NCI-H2081 (cell line): ENCODE measurements at regions not wholly inside any gene's neighbourhood (a gene's known extent, or its start where the extent isn't known, plus 50 kb on each side); places are given as distances from the start of the nearest gene placed in this dataset.
A peak's percentile ranks its signal among the peaks of the same experiment; 100 is the strongest.

Source experiments
- DNase-seq, 2 experiments: peaks; one replicate each; lab custom pipeline; 2025; lab: John Stamatoyannopoulos, UW

DNA sequence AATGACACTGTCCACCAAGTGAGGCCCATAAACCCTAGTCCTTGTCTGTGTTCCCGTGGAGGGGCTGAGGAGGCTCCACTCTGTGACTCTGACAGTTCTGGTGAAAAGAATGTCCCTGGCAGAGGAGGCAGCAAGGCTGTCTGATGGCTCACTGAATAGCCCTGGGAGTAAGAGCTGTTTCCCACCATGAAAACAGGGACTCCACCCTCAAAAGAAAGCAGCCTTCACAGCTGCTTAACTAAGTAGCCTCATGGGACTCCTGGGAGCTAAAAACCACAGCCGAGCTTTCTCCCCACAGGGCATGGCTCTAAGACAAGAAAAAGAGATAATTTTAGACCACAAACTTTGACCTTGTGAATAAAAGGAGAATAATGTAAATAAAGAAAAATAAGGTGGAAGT is 135.1 kb upstream of the FRY start:
- DNase-seq, result no peak

DNA sequence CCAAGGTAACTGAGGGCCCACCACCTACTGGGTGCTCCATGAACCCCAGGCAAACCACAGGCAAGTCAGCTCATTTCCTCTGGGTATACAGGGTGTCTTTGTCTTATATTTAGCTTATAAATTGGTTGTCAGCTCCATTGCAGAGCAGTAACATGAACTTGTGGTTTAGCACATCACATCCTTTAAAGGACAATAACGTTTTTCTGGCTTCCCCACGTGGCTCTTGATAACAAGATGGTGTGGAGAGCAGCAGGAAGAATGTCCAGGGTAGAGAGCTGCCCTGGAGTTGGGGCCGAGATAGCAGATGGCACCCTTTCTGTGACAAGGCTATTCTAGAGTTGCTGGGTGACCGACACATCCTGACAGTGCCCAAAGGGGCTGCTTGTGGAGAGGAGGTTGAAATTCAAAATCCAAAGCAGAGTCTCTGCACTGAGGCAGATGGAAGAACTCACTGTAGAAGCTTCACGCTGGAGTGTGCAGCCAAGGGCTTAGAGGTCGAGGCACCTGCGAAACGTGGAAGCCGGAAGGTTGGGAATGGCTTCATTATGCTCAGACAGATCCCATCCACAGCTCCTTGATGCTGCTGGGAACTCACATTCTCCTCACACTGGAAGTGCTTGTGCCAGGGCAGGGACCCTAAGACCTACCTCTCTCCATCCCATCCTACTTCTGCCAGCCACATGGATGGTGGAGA is 133.0 kb upstream of the FRY start:
- no peak for DNase-seq

DNA sequence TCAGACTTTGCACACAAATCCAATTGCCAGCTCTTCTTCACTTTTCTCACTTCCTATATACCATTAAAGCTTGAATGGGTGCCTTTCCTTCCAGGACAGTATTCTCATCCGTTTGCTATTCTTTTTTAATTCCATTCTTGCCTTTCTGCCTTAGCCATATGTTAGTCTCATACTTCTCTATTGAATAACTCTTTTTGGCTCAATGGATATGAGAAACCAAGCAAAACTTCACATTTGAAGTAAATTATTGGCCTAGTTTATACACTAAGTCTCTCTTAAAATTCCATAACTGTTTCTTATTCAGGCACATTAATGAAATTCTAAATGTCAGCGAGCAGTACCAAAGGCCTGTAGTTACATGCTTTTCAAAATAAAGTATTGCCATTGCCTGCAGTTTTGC is 129.6 kb upstream of the FRY start:
- no peak for DNase-seq

DNA sequence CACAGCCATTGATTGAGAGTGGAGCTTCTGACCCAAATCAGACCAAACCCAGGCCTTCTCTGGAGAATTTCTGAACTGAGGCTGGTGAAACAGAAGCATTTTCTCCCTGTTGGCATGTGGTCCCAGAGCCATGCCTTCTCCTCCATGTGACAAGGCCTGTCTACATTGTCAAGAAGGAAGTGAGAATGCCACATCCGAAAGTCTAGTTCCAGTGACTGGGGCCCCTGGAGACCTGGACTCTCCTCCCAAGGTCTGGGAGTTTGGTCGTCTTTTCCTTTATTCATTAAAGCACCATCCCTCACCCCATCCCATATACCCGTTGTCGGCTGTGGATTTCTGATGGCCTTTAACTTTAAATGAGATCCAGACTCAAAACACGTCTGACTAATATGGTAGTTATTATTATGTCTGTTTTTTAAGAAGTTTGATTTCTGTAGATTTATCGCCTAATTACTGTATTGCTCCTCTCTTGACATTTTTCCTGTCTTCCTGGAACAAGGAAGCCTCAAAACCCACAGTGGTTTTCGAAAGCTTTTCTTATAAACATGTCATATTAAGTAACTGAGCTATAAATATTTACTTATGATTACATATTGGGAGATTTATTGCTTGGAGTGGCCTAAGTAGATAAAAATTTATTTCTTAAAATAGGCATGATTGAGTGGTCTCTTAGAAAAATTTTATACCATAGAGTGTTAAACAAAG is 128.3 kb upstream of the FRY start:
- DNase-seq, result no peak

DNA sequence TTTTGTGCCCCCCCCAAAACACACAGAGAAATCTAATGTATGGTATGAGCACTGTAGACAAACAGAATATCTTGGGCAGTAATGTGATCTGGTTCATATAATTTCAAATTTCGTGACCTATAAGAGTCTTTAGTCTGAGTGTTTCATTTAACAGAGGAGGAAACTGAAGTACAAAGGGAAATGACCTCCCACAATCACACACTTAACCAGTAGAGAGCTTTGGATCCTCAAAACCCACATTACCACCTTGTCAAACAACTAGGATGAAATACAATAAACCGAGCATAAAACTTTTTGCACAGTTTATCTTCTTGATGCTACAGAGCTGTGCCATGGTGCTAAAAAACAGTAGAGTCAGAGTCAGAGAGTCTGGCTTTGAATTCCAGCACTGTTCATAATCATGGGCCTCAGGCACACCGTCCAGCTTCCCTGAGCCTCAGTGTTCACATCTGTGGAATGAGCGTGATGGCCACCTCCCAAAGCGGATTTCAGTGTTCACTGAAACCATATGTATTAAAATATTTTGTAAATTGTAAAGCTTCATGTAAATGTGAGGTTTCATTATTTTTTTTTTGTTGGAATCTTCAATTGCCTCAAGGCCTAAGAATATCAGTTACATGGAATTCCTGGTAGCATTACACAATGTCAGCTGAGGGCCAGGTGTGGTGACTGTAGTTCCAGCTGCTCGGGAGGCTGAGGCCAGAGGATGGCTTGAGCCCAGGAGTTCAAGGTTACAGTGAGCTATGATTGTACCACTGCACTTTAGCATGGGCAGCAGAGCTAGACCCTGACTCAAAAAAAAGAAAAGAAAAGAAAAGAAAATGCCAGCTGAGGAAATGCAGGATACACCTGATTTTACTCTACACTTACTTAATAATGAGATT is 126.4 kb upstream of the FRY start:
- no peak for DNase-seq

DNA sequence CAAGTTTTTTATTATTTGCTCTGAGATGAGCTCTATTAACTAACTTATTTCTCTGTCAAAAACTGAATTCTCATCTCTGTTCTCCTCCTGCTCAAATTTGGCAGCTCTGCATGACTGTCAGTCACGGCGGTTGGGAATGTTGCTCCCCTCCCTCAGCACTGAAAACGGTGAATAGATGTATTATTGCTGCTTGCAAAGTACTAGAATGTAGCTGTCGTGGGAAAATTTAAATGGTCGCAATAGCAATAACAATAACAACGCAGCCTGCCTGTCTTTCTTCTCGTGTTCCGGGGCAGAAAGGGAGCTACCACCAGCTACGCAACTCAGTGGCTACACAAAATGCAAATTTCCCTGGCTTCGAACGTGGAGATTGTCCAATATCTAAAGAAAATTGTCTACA is 125.6 kb upstream of the FRY start:
- DNase-seq, result no peak

DNA sequence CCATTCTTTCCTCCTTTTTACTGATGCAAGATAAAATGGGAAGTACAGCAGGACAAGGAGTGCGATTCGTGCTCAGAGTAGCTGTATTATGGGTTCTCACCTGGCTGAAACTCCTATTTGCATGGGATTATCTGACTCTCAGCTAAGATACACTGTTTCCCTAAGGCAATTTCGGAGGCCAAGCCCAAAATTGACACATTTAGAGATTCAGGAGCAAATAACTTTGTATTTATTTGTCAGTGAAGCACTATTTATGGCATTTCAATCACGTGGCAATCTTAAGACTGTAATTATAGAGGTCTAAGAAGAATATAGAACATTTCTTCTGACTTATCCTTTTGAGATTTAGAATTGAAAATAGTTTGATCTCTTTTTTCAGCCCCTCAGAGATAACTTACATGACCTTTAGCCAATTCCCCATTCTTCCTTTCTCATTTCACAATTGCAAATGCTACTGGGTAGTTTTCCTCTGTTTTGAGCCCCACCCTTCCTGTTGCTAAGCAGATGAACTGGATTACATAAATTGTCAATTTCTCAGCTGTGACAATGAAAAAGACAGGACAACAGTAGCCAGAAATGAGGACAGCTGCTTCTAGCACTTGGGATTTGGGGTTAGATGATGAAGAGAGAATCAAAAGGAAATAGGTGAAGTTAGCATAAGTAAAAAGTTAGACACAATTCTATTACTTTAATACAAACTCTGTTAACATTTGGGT is 122.7 kb upstream of the FRY start:
- peak in 1 of 2 experiments; percentile 29 for DNase-seq

DNA sequence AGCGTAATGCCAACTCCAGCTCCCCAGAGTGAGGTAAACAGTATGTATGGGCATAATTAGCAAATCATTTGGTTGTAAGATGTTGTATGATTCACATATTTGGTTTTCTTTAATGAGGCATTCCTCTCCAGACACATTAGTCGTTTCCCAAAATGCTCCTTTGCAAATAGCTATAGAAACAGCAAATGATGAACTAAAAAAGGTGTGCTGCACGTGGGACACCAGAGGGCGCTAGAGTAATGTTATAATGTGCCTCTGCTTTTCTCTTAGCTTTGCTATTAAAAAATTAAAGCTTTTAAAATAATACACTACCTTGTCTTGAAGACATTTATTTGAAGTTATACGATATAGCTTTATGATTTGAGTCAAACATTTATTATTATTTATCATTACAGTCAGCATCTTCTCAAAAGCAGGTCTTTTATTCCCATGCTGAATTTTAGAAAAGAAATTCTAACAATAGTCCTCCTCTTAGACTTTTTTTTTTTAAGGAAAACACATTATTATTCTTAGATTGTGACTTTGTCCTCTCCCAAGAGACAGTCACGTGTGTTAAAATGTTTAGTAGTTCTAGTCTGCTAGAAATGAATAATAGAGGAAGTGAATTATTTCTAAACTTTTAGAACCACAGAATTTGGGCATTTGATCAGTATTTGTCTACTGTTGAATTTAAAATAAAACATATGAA is 121.6 kb upstream of the FRY start:
- DNase-seq, result peak; percentile 57 to 70

DNA sequence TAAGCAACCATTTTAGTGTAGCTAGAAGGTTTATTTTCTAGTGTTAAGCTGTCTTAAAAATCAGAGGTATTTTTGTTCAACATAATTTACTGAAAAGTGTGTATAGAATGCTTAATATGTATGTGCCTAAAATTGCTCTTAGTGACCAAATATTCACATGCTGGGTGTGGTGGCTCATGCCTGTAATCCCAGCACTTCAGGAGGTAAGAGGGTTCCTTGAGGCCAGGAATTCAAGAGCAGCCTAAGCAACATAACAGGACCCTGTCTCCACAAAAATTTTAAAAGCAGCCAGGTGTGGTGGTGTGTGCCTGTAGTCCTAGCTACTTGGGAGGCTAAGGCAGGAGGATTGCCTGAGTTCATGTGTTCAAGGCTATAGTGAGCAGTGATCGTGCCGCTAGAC is 120.9 kb upstream of the FRY start:
- DNase-seq, result no peak

DNA sequence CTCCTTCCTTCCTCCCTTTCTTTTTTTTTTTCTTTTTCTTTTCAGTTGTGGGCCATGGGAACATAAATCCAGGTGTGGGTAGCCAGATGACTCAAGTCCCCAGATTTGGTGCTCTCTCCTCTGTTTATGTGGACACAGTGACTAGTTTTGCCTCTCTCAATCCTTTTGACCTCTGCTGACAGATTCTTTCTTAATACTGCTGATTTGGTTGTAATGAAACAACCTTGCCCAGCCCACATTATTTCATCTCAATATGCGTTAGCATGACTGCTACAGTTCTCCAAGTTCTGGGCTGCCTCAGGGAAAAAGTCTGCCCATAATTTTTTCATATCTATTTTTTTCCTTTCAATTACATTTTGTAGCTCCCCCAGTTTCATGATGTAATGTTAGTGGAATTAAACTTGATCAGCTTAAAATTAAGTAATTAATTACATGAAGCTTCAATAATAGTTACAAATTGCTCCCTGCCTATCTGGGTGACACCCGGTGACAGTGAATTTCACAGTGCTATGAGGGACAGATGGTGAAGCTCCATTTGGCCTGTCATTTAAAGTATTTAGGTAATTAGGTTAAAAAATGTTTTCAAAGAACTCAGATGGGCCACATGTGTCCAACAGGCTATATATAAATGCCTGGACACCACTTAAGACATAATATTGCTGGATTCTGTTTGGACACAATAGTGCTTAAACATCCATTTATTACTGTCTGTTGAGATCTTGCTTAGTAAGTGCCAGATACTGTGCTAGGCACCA is 118.8 kb upstream of the FRY start:
- no peak for DNase-seq

DNA sequence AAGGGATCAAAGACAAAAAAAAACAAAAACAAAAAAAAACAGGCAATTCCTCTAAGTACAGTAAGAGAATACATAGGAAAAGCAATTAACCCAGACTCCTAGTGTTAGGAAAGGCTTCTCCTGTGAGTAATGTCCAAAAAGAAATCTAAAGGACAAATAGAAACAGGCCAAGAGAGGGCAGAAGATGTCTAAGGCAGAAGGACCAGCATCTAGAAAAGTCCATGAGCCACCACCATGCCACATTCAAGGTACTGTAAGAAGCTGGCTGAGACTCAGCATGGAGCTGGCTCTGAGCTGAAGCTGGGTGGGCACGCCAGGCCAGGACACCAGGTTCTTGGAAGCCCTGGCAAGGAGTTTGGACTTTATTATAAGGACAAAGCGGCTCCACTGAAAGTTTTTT is 118.1 kb upstream of the FRY start:
- no peak for DNase-seq

DNA sequence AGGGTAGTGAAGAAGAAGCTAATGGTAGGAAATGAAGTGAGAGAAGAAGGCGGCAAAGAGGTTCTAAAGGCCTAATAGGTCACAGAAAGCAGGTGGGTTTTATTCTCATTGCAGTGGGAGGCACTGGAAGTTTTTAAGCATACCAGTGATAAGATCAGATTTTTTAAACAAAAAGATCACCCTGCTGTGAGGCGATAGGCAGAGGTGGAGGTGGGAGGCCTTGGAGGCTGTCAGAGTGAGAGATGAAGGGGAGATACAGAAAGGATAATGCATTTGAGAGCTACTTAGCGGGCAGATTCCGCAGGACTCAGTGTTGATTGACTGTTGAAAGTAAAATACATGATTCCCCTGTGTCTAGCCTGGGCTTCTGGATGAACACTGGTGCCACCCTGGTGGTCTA is 116.7 kb upstream of the FRY start:
- DNase-seq, result no peak

DNA sequence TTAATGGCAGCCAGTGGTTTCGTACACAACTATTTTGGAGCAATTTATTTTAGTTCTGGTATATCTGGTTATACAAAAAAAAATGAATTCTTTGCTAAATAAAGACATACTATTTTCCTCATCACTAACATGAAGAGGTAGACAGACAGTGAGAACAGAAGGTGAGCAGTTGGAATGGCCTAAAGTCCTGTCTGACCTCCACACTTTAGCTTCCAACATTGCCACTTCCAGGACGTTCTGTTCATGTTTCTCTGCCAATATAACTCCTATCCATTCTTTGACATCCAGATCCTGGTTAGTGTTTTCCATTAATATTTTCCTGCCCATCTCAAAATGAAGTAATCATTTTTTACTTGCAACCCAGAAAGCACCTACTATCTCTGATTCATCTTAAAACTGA is 112.9 kb upstream of the FRY start:
- no peak for DNase-seq

DNA sequence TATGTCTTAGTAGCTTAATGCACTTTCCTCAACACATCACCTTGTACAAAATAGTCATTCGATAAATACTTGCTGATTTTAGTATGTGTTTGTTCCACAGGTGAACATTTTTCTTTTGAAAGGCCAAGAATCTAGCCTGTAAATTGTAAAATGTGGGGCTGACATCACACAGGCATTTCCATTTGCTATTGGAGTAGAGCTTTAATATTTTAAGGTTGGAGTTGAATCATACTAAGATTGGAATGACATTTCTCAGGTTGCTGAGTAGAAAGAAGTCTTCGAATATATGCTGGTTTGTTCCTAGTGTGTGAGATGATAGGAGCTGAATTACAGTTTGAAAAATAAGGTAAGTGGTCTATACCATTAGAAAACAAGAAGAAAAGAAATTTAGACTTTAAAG is 112.3 kb upstream of the FRY start:
- DNase-seq, result no peak

DNA sequence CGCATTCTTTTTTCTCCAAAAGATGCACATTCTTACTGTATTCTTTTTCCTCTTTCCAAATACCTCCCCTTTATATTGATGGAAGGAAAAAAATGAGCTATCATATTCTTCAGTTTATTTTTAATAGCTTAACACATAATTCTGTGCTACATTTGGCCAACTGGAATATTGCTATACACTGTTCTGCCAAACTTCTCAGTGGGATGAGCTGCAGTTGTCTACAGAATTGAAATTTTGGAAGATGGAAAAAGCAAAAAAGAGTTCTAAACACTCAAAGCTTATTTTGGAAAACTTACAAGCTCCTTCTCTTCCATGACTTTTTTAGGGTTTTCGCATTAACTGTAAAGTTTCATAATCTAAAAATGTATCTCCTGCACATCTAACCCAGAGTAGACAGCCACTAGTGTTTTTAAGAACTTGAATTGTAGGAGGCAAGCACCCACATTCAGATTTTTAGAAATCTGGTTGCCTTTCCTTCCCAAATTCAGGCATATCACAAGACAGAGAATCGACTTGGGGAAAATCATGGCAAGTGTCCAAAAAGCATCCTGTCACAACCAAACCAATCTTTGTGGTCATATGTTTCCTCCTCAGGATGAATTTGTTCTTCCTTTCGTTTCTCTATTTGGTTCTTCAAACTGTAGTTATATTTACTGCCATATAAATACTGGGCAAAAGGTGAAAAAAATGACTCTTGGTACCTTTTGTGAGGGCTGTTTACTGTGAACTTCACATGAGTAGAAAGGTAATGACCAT is 111.4 kb upstream of the FRY start:
- no peak for DNase-seq

DNA sequence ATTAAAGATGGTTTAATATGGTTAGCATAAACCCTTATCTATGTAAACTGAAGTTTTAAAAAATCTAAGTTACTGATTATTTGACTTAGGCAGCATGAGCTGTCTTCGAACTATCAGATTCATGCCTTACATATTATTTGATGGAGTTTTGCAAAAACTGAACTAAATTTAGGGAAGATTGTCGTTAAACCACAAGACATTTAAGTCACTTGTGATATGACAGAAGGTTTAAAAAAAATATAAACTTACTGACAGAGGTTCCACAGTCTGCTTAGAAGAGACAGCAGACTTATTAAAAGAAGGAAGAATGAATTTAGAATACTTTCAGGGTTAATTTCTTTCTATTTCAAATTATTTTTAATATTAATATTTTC is 110.9 kb upstream of the FRY start:
- no peak for DNase-seq

DNA sequence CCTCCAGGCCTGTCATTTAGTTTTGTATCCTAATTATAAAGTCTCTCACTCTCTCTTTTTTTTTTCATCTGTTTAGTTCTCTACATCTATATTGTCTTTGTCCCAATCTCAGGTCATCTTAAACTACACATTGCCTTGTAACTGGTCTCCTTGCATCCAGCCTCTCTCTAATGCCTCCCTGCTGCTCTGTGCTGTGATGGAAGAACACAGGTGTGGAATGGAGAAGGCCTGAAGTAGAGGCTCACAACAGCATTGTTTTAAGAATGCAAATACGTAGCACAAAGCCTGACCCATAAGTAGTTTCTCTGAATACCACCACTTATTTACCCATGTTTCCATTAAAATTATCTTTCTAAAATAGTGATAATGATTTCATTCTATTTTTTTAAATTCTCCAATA is 108.8 kb upstream of the FRY start:
- no peak for DNase-seq

DNA sequence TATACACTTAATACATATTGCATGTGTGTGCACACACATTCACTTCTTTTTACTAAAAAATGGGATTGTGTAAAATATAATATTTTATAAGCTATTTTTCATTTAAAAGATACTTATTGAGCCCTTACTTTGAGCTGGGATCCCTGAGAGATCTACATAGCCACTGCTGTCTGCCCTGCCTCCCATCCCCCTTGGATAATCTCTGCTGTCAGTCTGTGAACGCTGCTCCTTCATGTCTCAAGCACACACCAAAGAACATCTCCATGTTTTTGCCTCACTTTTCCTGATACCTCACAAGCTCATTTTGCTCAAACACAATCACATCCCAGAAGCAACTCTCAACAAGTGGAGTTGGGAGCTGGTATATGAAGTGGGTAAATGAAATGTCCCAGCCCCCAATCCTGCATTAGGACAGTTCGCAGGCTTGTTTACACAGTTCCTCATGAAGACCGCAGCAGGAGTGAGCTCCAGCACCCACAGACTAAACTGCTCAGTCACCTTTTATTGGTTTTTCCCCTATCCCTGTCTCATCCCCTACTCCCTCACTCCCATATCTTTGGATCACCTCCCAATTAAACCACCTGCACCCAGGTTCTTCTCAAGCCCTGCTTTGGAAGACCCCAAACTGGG is 108.3 kb upstream of the FRY start:
- no peak for DNase-seq

DNA sequence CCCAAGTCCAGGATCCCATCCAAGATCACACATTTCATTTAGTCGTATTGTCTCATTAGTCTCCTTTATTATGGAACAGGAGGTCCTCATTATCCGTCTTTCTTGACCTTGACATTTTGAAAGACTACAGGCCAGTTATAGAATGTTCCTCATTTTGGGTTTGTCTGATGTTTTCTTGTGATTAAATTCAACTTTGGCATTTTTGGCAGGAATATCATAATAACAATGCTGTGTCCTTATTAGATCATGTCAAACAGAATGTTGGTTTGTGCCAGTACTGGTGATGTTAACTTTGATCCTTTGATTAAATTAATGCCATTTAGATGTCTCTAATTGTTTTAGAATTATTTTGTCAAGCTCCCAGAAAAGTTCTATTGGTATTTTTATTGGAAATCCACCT is 106.5 kb upstream of the FRY start:
- no peak for DNase-seq

DNA sequence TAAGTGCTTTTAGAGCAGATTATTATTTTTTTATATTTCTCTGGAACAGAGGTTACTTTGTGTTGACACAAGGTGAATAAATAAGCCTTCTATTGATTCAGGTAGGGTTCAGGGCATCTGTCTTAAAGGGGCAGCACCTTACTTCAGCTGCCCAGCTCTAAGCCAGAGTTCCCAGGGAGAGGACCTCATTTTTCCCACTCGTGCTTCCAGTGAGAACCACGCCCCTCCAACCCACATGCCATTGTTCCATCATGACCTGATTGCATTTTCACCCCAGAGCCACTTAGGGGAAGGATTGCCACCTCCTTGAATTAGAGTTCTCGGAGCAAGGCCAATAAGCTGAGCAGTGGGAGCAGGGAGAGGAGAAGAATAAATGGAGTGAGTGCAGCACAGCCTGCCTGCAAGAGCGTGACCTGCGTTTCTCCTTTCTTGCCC is 104.3 kb upstream of the FRY start:
- DNase-seq, result no peak
